22Rv1 (cell line): ENCODE measurements at regions not wholly inside any gene's neighbourhood (a gene's known extent, or its start where the extent isn't known, plus 50 kb on each side); places are given as distances from the start of the nearest gene placed in this dataset.

Source experiments
- H3K27ac ChIP-seq: fragments of 450-650 bp; 2 replicates; pipeline ENCODE4 v1.5.1; 2017
- ZFX ChIP-seq: fragments of 450-650 bp; IDR thresholded peaks from 2 replicates; pipeline ENCODE4 v1.6.1; 2017; ENCODE audit warnings: antibody characterized with exemption, borderline replicate concordance
- TF ChIP-seq, protein P1 (sequence below): fragments of 450-650 bp; IDR thresholded peaks from 2 replicates; pipeline ENCODE4 v1.5.1; 2017; ENCODE audit warnings: mild to moderate bottlenecking

GRCh38 chr12:19850346-19851065 lies 411.2 kb downstream of the AEBP2 start:
- H3K27ac ChIP-seq = no peak overlapping the region
- TF ChIP-seq, protein P1, sequence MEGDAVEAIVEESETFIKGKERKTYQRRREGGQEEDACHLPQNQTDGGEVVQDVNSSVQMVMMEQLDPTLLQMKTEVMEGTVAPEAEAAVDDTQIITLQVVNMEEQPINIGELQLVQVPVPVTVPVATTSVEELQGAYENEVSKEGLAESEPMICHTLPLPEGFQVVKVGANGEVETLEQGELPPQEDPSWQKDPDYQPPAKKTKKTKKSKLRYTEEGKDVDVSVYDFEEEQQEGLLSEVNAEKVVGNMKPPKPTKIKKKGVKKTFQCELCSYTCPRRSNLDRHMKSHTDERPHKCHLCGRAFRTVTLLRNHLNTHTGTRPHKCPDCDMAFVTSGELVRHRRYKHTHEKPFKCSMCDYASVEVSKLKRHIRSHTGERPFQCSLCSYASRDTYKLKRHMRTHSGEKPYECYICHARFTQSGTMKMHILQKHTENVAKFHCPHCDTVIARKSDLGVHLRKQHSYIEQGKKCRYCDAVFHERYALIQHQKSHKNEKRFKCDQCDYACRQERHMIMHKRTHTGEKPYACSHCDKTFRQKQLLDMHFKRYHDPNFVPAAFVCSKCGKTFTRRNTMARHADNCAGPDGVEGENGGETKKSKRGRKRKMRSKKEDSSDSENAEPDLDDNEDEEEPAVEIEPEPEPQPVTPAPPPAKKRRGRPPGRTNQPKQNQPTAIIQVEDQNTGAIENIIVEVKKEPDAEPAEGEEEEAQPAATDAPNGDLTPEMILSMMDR = no peak
- no peak for TF ChIP-seq ZFX

GRCh38 chr12:19852100-19852855 lies 413.0 kb downstream of the AEBP2 start:
- H3K27ac ChIP-seq = no peak overlapping the region
- no peak for TF ChIP-seq ZFX
- TF ChIP-seq, protein P1 = no peak

GRCh38 chr12:19855851-19856250 lies 416.6 kb downstream of the AEBP2 start:
- H3K27ac ChIP-seq = no peak overlapping the region
- no peak for TF ChIP-seq ZFX
- TF ChIP-seq, protein P1 = no peak

DNA sequence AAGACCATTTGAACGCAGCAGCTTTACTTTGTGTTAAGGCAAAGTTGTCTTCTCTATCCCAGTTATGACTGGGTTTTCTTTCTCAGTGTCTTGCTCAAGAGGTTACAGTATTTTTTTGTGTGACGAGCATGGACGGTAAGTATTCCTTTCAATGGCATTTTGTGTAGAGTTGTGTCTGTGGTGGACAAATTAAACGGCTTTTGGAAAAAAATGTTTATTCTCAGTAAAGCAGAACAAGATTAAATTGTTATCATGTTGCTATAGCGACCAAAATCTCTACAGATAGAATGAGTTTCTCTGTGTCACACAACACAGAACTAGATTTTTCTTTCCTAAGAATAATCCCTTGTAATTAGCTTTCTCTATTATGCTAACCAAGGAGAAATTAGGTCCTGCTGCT lies 417.1 kb downstream of the AEBP2 start:
- no peak for TF ChIP-seq ZFX
- TF ChIP-seq, protein P1 = no peak
- no peak overlapping the region for H3K27ac ChIP-seq

GRCh38 chr12:19857204-19857603 lies 417.9 kb downstream of the AEBP2 start:
- TF ChIP-seq, protein P1 = no peak
- TF ChIP-seq ZFX = no peak
- H3K27ac ChIP-seq = no peak overlapping the region

GRCh38 chr12:19867151-19867550 lies 427.9 kb downstream of the AEBP2 start:
- no peak overlapping the region for H3K27ac ChIP-seq
- no peak for TF ChIP-seq ZFX
- TF ChIP-seq, protein P1 = no peak

DNA sequence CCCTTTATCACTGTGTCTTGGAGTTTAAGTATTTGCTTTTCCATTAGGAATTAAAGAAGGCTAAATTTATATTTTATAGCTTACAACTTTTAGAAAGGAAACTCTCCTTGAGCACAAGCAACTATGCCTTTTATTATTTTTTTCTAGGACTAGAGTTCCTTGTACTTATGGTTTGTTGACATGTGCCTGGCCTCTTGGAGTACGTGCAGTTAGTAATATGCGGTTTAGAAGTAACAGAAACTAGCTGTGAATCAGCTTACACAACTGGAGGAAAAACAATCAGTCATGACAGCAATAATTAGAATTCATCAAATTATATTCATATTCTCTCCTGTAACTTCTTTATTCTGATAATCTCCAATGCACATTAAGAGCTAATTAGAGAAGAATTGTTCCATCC lies 428.7 kb downstream of the AEBP2 start:
- H3K27ac ChIP-seq = no peak overlapping the region
- TF ChIP-seq, protein P1 = no peak
- no peak for TF ChIP-seq ZFX
